ENCODE measurements at regions not wholly inside any gene's neighbourhood (a gene's known extent, or its start where the extent isn't known, plus 50 kb on each side); places are given as distances from the start of the nearest gene placed in this dataset.
"Not testable (repeated sequence)": the region's sequence is repeated elsewhere in the genome, so short reads cannot be mapped to it uniquely, and the experiment has no call there.

DNA sequence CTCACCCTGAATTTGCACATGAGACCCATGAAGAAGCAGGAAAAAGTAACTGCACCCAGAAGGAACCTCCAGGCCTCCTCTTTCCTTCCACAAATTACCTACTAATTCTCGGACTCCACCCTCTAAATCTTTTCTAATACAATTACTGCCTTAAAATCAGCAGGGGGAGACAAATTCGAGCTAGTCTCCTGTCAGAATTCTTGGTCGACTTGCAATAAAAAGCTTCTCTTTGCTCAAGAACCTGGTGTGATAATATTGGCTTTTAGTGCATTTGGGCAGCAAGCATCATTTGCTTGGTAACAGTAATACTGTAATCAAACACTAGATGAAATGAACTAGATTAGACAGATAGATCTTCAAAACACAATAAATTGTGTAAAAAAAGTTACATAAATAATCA lies 281.9 kb downstream of the RAP2B start:
- peak in 1 of 5 experiments; percentile 32 for DNase-seq

DNA sequence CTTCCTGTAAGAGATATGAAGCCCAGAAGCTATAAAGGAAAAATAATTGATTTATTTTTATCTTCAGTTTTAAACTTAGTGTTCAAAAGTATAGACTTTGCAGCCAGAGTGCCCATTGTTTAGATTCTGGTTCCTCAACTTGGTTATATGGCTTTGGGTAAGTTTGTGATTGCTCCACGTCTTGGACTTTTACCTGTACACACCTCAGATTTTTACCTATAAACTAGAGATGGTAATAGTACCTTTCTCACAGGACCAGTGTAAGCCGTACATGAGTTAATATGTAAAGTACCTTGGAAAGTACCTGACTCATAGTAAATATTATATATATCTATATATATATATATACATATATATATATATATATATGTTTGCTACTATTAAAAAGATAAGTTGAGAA lies 283.8 kb downstream of the RAP2B start:
- no peak for DNase-seq

DNA sequence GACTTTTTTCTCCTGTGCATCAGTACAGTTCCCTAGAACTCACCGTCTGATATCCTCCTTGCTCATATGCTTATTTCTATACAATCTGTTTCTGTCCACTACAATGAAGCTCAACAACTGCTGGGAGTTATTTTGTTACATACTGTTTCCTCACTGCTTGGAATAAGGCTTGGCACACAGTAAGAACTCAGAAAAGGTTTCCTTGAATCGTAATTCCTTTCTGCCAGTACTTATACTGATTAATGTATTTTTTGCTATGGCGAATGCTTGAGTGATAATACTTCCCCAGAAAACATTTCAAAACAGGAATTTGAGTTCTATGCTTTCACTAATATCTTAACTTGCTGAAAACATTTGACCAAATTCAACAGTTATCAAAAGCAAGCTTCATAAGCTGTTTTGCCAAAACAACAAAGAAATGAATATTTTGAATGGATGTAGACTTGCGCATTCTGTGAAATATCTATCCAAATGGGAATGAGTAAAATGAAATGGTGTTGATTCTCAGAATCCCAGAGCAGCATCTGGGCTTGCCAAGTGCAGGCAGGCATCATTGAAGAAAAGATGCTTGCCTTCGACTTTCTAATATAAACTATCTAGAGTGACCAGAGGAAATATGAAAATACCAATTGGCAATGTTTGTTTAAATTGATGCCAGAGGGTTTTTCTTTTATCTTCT lies 286.3 kb downstream of the RAP2B start:
- DNase-seq, result no peak

DNA sequence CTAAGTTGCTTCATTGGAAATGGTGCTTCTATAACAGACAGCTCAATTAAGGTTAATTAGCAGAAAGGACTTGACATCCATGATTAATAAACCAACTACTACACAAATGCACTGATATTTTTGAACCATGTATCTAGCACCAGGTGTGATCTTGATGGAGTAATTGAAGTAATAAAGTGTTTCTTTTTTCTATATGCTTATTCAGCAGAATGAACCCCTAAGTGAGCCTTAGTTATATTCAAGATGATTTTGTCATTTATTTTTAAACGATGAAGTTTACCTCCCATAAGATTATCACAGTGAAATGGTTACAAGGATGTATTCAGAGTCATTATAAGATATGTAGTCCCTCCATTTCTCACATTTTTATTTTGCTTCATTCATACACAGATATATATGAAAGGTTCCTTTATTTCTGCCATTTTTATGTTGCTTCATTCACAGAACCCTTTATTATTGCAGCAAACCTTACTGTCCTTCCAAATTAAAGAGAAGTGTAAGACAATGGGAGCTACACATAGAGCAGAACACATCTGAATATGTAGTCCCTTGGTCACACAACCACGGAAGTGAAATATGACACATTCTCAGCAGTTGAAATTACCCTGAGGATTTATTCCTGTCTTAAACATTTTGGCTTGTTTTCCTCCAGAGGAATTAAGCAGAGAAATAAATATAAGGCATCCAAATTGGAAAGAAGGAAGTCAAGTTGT lies 295.0 kb downstream of the RAP2B start:
- no peak for DNase-seq

DNA sequence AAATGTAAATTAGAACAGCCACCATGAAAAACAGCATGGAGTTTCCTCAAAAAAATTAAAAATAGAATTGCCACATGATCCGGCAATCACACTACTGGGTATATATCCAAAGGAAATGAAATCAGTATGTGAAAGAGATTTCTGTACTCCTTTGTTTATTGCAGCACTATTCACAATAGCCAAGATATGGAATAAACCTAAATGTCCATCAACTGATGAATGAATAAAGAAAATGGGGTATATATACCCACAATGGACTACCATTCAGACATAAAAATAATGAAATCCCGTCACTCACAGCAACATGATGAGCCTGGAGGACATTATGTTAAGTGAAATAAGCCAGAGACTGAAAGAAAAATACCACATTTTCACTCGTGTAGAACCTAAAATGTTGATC lies 296.9 kb downstream of the RAP2B start:
- no peak for DNase-seq

DNA sequence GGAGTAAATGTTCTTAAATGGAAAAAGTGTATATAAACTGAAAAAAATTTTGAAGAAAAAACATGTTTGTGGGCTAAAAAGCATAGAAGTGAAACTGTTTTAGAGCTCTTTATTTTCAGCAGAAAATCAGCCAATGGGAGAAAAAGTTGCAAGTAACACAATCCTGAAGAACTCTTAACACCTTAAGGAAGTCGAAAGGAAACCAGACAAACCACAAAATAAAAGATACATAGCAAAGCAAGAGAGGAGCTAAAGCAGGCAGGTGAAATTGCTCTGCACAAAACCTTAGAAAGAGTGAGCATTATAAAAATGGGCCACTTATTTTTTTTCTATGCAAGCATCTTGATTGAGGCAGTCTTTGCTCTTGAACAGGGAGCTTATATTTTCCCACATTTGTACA lies 300.5 kb downstream of the RAP2B start:
- peak in 2 of 5 experiments; percentile 2 to 49 for DNase-seq

DNA sequence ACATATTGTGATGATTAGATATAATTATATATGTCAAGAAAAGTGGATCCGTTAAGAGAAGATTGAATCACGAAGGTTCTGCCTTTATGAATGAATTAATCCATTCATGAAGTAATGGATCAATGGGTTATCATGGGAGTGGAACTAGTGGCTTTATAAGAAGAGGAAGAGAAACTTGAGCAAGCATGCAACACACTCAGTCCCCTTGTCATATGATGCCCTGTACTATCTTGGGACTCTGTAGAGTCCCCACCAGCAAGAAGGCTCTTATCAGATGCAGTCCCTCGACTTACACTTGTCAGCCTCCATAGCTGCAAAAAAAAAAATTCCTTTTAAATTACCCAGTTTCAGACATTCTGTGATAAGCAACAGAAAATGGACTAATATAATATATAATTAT lies 301.9 kb downstream of the RAP2B start:
- no peak for DNase-seq

DNA sequence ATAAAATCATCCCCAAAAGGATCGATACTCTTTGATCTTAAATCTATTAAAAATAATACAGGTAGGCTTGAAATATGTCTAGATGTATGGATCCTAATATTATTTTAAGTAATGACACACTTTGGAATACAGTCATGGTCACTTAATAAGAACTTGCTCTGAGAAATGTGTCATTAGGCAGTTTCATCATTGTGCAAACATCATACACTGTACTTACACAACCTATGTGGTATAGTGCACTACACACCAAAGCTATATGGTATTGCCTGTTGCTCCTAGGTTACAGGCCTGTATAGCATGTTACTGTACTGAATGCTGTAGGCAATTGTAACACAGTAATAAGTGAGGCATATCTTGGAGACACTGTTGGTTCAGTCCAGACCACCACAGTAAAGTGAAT lies 307.1 kb downstream of the RAP2B start:
- DNase-seq, result no peak

DNA sequence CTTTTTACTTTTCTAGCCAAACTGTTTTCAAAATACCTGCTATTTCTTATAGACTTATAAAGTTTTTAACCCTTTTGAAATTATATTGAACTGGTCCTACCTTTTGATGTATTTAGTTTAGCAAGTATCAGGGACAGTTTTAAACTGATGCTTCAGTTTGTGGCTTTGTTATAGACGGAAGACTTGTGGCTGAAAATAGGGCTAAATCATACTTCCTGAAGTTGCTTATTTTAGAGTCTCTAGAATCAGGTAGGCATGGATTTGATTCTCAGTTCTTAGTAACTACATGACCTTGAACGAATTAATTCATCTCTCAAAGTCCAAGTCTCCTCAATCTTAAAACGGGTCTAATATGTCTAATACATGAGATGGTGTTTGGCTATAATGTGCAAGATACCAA lies 322.8 kb downstream of the RAP2B start:
- peak in 1 of 5 experiments; percentile 69 for DNase-seq

DNA sequence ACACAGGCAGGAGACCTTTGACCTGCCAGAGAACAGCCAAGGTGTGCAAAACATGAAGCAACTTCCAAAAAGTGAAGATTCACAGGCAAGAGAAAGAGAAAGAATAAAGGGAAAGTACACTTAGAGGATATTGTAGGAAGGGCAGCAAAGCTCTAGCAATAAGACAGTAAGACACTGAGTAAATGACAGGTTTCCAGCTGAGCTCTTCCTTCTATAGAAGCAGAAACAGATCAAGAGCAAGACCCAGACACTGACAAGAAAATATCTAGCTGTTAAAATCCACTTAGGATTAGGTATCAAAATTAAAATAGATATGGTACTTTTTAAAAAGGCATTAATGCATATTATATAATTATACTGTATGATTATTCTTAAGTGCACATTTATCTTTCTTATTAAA lies 333.4 kb downstream of the RAP2B start:
- no peak for DNase-seq

DNA sequence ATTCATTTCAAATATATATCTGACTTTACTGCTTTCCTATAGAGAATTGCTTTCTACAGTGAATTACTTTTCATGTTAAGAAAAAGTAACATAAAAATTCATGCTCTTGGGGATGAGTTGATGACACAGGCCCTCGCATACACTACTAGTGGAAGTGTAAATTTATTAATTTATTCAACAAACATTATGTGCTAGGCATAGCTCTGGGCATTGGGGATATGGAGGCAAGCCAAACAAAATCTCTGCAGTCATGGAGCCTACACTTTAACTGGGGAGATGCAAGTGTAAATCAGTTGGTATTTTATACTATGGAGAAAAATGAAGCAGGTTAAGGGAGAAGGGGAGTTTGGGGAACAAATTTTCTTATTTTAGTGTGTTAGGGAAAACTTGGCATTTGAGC lies 340.7 kb downstream of the RAP2B start:
- DNase-seq, result no peak

DNA sequence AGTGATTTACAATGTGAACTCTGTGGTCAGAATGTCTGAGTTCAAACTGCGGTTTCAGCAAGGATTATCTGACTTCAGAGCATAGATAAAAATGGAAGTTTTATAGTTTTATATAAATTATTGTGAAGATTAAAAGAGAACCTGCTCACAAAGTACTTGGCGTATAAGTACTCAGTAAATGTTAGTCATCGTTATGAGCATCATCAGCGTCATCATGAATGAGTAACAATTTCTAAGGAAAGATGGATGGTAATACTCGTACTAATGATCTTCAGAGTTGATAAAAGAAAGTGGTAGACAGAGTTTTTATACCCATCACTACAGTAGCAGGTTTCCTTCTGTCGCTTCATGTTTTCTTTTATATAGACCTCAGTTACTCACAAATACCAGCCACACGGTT lies 341.8 kb downstream of the RAP2B start:
- DNase-seq, result no peak

DNA sequence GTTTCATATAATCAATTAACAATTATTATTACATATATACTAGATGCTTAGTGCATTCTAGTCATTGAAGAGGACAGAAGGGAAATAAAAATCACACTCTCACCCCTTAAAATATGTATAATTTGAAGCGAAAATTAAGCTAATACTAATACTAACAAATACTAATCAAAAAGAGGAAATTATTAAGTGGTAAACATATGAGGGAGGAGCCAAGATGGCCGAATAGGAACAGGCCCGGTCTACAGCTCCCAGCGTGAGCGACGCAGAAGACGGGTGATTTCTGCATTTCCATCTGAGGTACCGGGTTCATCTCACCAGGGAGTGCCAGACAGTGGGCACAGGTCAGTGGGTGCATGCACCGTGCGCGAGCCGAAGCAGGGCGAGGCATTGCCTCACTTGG lies 344.2 kb downstream of the RAP2B start:
- not testable (repeated sequence) for DNase-seq

DNA sequence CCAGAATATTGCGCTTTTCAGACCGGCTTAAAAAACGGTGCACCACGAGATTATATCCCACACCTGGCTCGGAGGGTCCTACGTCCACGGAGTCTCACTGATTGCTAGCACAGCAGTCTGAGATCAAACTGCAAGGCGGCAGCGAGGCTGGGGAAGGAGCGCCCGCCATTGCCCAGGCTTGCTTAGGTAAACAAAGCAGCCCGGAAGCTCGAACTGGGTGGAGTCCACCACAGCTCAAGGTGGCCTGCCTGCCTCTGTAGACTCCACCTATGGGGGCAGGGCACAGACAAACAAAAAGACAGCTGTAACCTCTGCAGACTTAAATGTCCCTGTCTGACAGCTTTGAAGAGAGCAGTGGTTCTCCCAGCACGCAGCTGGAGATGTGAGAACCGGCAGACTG lies 344.7 kb downstream of the RAP2B start:
- not testable (repeated sequence) for DNase-seq

DNA sequence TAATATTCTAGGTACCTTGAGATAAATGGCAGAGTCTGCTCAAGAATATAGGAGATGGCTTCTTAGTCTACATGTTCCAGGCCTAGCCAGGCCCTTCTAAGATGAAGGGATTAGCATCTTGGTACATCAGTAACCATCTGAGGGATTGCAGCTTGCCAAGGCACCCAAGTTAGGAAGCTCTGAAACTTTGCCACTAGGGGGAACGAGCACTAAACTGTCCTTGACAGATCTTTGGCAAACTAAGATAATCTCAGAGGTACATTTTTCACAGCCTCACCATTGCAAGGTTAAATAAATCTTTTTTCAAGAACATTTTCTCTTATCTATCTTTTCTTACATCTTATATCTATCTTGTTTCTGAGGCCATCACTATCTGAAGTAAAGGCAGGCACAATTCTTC lies 351.2 kb downstream of the RAP2B start:
- peak in 1 of 5 experiments; percentile 41 for DNase-seq

DNA sequence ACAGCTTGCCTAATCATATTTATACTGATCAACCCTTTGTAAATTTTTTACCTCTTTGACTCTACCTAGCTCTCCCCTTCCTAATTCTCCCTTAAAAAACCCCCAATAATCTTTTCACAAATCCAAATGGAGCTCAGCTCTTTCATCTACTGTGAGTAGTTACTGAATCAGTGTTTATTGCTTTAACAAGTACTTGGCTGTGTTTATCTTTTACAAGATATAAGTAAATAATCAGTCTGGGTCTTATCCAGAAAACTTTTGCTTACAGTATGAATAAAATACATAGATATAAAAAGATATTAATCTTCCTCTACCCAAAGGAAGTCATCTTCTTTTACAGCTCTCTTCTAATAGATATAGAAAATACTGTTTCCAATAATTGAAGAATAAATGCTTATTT lies 366.4 kb downstream of the RAP2B start:
- DNase-seq, result no peak

DNA sequence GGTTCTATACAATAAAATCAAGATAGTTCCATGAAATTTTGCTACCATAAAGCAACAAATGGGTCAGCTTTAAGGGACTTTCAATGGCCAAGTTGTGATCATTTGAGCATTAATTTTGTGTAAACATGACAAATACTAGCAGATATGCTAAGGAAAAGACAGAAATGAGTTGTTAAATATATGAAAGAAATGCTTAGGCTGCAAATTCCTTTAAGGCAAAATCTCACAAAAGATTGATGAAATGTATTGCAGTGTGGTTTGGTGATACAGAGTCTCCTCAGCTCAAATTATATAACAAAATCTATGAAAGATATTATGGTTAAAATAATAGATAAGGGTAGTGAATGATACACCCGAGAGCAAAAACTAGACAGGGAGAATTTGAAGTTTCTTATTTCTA lies 377.2 kb downstream of the RAP2B start:
- no peak for DNase-seq

DNA sequence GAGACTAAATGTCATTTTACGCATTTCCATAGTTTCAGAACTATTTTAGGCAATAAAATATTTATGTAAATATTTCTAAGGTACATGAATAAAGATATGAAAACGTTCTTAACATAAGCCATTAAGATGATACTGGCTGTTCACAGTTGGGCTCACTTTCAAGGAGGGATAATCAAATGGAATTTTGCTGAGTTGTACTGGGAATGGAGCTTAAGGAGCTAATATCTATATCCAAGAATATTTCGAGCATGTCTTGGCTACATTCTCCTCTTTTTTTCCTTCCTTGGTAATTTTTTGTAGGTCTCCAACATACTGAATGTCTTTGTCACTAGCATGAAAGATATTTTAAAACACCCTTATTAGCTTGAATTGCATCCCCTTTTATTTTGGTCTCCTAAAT lies 383.4 kb downstream of the RAP2B start:
- DNase-seq, result no peak

DNA sequence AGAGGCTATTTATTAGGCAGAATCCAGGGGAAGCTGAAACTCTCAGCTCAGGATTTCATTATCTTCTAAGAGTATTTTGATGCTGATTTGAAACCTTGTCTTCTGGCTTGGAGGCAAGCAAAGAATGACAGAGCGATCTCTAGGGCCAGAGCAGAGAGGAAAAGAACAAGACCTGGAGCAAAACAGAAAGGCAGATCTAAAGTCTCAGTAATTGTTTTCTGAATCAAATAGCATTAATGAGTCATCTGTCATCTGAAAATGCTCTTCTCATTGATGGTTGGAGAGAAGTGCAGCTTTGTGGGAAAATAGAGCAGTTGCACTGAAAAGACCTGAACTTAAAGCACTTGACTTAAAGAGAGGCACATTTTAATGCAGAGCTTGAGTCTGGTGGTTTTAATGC lies 385.9 kb downstream of the RAP2B start:
- DNase-seq, result no peak

DNA sequence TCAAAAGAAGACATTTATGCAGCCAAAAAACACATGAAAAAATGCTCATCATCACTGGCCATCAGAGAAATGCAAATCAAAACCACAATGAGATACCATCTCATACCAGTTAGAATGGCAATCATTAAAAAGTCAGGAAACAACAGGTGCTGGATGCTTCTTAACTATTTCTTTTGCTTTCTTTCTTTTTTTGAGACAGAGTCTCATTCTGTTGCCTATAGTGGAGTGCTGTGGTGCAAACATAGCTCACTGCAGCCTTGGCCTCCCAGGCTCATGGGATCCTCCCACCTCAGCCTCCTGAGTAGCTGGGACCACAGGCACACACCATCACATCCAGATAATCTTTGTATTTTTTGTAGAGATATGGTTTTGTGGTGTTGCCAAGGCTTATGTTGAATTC lies 387.7 kb downstream of the RAP2B start:
- not testable (repeated sequence) for DNase-seq

DNA sequence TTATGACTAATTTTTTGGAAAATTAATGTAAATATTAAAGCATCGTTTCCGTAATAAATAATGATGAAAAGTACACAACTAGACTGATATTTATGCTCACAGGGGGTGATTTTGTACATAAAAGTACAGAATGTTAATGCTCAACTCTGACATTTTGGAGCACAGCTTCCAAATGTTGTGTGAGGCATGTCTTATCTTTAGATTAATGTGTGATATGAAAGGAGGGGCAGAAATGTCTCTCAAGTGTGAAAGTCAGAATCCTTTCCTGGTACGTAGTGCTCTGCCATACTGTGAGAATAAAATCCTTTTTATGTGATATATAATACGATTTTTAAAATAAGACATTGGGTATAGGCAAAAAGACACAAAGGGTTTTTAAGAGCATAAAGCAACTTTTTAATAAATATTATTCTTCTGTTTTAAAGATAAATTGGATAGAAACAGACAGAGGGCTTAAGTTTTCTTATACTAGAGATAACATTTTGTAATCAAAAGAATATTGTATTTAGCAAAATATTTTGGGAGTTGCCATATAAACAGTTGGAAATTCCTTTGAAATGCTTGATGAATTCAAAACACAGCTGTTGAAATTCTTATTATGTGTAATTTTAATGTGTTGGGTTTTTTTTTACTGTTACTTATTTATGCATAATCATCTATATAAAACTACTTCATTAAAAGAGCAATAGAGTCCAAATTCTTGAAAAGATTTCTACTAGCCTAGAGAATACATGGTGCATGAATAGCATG lies 389.7 kb downstream of the RAP2B start:
- DNase-seq, result no peak

DNA sequence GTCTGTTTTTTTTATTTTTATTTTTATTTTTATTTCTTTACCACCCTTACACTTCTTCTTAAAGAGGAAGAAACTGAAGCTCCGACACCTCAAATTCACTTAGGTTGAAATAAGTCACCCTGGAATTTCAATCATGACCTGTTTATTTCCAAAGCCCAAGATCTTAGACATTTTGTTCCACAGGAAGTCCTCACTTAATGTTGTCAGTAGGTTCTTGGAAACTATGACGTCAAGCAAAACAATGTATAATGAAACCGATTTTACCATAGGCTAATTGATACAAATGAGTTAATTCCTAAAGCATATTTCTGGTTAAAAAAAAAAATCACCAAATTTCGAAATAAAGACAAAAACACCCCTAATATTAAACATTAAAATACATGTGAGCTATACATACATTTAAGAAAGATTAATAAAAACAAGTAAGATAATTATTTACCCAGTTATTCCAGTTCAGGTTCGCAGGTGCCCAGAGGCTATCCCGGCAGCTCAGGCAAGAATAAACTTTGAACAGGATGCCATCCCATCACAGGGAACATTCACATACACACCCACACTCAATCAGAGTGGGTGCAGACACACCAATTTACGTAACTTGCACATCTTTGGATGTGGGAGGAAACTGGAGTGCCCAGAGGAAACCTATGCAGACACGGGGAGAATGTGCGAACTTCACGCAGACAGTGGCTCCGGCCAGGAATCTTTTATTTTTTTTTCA lies 391.0 kb downstream of the RAP2B start:
- DNase-seq, result peak in 1 of 5 experiments; percentile 22

DNA sequence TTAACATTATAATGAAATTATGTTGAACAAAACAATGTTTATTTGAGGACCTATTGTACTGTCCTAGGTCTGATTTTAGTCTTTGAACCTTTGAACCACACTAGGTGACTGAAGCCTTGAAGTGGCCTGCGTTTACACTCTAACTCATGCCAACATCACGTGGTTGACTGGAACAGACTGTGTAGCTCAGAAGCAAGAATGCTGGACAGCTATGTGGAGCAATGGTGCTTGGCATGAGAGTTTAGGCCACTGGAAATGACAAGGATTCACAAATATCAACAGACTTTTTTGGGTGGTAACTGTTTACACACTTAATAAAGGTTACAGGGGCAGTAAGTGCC lies 391.5 kb downstream of the RAP2B start:
- no peak for DNase-seq

Measured in T-helper 2 cell (primary cell).